GM19025 (cell line): ENCODE measurements at regions not wholly inside any gene's neighbourhood (a gene's known extent, or its start where the extent isn't known, plus 50 kb on each side); places are given as distances from the start of the nearest gene placed in this dataset.
"Not testable (repeated sequence)": the region's sequence is repeated elsewhere in the genome, so short reads cannot be mapped to it uniquely, and the experiment has no call there.

Source experiments
- ATAC-seq: cut with Tn5 transposase; IDR thresholded peaks from one replicate; pipeline ENCODE4 v1.9.1; 2021; ENCODE audit warnings: mild to moderate bottlenecking, low read depth, moderate library complexity; ENCODE audit not compliant: unreplicated experiment

DNA sequence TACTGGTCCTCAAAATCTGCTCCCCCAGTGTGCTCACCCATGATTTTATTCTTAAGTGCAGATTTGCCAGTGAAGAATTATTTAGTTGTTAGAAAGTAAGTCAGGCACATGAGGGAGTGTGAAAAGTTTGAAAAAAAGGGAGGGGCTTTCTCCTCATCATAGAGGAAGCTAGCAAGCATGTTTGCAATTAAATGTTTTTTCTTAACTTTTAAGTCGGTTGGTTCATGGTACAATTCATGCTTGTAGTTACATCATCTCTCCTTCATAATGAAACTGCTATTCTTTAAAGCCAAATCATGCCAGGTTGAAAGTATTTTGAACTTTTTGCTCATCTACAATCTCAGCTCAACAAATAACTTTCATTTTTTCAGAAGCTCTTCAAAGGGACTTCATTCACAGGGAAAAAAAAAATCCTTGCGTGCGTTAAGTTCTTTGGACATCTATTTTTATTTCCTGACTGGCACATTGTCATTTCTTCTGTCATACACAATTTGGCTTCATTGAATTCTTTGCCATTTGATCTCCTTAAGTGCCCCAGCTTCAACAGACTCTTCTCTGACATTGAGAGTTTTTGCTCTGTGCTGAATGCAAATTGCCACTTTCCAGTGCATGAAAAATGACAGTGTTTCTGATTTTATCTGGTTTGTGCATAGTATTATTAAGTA, 456.9 kb downstream of the TMEM232 start:
- no peak for ATAC-seq

DNA sequence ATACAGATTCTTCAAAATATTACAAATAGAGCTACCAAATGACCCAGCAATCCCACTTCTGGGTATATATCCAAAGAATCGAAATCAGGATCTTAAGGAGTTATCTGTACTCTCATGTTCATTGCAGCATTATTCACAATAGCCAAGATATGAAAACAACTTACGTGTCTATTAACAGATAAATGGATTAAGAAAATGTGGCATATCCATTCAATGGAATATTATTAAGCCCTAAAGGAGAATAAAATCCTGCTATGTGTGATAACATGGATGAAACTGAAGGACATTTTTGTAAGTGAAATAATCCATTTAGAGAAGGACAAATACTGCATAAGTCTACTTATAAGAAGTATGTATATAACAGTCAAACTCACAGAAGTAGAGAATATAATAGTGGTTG, 450.6 kb downstream of the TMEM232 start:
- no peak for ATAC-seq

DNA sequence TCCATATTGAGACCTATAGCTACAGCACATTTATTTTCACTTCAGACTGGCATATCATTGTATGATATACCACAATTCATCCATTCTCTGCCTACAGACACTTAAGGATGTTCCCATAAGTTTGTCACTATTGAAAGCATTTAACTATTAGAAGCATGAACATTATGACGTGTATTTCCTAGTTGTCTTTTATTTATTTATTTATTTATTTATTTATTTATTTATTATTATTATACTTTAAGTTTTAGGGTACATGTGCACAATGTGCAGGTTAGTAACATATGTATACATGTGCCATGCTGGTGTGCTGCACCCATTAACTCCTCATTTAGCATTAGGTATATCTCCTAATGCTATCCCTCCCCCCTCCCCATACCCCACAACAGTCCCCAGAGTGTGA, 448.0 kb downstream of the TMEM232 start:
- ATAC-seq = not testable (repeated sequence)

DNA sequence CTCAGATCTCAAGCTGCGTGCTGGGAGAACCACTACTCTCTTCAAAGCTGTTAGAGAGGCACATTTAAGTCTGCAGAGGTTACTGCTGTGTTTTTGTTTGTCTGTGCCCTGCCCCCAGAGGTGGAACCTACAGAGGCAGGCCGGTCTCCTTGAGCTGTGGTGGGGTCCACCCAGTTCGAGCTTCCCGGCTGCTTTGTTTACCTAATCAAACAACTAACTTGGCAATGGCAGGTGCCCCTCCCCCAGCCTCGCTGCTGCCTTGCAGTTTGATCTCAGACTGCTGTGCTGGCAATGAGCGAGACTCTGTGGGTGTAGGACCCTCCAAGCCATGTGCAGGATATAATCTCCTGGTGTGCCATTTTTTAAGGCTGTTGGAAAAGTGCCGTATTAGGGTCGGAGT, 442.4 kb downstream of the TMEM232 start:
- ATAC-seq = not testable (repeated sequence)

DNA sequence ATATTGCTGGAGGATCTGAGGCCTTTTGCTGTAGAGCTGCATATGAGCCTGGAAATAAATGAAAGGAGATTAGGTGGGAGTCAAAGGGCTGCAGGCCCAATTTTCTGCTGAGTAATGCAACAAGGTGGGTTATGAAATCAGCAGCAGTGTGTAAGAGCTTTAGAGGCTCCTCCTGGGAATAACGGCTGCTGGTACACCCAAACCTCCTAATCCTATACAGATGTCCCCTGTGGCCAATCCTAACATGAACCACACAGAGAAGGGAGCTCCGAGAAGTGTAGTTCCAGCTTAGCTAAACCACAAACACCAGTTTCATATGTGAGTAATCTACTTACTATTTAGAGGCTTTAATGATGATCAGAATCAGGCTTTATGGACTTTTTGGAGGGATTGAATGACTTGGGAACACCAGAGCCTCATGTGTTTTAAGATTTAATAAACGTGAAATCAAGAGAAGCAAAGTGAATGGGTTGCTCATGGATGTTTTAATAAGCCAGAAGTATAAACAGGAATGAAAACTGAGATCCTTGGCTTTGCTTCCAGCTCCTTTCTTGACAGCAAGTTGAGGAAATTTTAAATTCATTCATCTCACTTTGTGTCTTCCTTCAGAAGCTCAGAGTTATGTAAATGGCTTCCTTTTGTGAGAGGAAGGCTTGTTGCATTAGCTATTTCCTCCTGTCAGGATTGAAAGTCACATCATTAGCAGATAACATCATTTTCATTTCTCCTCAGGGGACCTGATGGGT, 437.5 kb downstream of the TMEM232 start:
- no peak for ATAC-seq

DNA sequence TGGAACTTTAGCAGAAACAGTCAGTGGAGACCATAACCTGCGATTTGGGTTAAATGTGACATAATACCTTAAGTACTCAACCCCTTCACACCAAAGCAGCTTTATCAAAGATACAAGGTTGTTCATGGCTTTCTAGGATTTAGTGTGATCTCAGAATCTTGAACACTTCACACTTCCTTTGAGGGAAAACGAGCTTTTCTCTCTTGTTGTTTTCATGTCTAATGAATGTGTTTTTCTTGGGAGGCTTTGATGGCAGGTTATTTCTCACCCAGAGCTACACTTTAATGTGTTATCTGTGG, 437.0 kb downstream of the TMEM232 start:
- no peak for ATAC-seq

DNA sequence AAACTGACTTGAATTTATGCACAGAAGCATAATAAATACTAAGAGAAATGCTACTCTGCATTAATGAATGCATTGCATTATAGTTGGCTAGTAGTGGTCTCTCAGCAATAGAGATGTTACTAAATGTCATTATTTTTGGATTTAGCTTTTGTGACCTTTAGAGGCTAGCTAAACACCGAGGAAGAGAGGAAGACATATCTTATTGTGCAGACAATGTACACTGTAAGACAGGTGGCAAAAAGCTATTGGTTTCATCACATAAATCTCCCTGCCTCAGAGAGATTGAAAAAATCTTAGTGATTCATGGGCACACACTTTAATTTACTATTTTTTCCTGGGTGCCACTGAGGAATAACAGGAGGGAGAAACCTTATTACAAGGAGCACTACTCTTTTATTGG, 435.9 kb downstream of the TMEM232 start:
- ATAC-seq = no peak

DNA sequence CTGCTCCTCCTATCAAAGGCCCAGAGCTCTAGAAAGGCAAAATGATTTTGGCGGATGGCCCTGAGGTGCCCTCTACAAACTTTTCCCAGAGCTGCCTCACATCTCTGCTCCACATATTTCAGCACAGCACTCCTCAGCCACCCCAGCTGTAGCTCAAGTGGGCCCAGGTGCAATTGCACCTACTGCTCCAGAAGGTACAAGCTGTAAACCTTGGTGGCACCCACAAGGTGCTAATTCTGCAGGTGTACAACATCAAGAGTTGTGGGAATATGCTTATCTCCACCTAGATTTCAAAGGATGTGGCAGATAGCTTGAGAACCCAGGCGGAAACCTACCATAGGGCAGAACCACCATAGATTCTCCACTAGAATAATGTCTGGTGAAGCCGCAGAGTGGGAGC, 432.2 kb downstream of the TMEM232 start:
- ATAC-seq = no peak

DNA sequence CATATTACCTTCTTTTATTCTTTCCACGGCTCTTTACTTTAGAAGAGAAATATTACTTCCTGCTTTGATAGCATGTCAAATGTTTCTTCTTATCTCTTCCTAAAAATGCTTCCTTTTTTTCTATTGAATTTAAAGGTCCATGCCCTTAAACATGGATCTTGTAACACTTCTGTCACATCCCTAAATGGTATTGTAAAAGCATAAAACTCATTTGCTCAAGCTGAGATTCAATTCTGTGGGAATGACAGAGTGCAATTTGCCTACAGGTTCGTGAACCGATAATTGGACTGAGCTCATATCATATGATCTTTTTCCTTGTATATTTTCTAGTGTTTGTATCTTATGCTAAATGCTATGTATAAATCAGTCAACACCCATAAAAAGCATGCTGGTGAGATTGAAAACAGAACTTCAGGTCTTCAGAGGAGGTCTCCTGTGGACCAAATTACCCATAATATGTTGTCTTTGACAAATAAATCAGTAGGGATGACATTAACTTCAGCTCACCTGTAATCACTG, 429.3 kb downstream of the TMEM232 start:
- no peak for ATAC-seq

DNA sequence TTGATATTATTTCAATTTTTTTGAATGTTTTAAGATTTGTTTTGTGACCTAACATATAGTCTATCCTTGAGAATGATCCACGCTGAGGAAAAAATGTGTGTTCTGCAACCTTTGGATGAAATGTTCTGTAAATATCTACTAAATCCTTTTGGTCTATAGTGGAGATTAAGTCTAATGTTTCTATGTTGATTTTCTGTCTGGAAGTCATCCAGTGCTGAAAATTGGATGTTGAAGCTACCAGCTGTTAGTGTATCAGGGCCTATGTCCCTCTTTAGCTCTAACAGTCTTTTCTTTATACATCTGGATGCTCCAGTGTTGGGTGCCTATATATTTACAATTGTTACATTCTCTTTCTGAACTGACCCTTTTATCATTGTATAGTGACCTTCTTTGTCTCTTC, 422.3 kb downstream of the TMEM232 start:
- ATAC-seq = no peak

DNA sequence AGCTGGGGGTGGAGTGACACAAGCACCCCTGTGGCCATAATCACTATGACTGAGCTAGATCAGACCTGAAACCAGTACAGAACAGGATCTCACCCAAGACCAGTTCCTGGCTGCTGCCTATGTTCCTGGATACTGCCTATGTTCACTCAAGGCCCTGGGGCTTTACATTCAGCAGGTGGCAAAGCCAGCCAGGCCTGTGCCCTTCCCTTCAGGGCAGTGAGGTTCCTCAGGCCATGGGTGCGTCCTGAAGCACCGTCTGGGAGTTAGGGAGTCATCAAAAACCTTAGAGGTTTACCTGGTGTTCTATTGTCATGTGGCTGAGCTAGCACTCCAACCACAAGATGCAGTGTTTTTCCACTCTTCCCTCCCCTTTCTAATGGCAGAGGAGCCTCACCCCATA, 419.8 kb downstream of the TMEM232 start:
- ATAC-seq = no peak

DNA sequence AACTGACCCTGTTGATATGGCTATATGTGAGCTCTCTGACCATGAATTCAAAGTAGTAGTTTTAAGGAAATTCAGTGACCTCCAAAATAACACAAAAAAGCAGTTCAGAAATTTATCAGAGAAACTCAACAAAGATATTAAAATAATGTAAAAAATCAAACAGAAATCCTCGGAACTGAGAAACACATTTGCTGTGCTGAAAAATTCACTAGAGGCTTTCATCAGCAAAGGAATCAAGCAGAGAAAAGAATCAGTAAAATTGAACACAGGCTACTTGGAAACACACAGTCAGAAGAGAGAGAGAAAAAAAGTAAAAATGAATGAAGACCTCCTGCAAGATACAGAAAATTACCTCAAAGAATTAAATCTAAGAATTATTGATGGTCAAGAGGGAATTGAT, 417.2 kb downstream of the TMEM232 start:
- ATAC-seq = no peak

DNA sequence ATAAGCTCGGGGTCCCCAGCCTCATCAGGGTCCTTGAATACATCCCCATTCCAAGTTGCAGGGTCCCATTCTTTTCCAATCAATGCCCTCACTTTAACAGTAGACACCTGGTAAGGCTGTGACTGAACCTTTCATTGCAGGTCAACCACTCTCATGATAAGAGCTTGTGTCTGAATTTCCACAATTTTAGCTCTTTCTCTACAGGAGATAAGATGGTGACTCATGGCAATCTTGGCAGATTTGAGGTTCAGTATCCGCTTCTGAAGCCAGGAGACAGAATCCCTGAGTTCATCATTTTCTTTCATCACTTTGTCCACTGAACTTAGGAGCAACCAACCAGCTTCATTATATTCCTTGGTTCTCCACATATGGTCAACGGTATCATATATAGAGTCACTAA, 409.9 kb downstream of the TMEM232 start:
- ATAC-seq = not testable (repeated sequence)

DNA sequence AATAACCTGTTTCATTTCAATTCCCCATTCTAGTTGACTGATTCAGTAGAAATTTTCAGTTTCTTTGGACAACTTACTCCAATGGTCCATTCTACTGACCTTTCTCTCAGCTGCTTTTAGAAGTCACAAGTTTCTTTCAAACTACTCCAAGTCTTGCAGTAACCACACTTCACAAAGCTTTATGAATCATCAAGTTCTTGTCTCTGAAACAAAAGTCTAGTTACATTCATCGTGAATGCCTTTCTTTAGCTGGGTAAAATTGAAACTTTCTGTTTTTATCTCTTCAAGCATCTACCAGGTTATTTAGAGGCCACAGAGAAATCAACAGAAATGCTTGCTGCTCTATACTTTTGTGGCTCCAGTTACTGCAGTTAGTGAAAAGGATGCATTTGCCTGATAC, 405.4 kb downstream of the TMEM232 start:
- ATAC-seq = no peak

DNA sequence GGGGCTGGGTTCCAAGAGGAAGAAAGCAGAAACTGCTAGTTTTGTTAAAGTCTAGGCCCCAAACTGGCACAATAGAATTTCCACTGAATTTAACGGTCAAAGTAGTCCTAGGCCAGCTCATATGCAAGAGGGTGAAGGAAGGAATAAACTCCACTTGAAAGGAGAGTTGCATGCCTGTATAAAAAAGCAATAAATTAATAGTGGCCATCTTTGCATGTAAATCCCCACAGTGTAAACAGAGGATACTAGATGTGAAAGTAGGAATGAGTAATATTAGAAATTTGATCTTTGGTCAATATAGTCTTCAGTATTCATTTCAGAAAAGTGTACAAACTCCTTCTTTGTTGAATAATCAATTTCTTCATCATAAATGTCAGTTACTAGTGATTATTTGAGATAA, 403.1 kb downstream of the TMEM232 start:
- ATAC-seq = no peak

DNA sequence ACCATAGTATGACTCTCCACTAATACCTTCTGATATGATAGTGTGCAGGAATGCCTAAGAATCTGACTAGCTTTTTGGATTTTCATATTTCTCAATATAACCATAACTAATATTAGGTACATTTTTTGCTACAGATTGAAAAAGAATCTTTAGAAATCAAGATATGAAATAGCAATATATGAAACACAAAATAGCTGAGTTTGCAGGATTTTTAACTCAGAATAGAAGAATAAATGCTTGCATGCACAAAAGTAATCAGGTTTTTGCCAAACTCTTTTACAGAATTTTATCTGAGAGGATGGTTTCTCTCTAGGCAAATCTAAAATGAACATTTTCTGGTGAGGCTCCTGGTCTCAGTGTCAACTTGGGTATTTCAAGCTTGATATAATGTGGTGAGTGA, 402.6 kb downstream of the TMEM232 start:
- no peak for ATAC-seq

DNA sequence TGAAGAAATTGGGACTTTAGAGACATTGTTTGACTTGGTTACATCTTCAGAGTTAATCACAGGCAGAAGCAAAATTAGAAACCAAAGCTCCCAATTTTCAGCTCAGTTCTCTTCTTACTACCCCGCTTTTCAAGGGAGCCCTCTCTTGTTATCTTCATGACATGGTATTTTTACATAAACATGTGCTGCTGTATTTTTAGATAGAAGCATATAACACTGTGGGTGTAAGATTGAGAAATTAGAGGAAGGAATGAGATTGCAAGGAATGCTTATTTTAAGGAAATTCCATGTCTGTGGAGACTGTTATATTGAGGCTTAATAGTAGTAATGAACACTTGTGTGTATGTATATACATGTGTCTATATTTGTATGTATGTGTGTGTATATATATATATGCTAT, 401.6 kb downstream of the TMEM232 start:
- ATAC-seq = no peak

DNA sequence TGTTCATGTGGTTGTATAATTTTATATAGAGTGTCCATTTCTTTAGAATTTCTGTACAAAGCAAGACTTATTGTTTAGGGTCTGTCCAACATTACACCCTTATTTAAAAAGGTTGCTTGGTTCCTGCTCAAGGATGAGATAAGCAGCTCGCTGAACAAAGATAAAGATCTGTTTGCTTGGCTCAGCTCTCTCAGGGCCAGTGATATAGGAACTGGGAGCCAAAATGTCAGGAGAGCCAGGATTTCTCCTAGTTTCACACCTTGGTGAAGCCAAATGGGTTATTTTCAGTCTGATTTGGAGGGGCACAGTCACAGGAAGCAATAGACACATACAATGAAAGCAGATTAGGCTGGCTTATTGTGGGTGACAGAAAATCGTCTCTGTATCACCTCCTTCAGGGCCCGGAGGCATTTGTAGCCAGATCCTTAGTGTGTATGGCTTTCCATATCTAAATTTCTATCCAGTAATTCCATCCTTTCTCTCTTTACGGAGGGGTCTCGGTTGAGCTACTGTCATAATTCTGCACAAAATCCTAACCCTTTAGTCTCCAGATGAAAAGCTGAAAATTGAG, 396.4 kb downstream of the TMEM232 start:
- ATAC-seq = no peak

DNA sequence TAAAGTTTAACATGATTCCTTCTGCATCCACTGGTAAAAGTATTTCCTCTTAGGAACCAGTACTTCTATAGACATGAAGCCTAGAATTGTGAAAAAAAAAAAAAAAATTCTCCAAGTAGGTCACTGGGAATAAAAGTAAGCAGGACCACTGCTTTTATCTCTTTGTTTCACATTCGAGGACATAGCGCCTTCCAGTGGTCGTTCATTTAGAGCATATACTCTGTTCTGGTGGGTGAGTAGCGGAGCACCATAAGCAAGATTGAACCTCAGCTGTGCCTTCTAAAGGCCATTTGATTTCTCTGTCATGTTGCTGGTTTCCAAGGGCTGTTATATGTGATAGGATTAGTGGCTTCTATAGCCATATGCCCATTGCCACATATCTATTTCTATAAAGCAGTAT, 393.1 kb downstream of the TMEM232 start:
- ATAC-seq = no peak

DNA sequence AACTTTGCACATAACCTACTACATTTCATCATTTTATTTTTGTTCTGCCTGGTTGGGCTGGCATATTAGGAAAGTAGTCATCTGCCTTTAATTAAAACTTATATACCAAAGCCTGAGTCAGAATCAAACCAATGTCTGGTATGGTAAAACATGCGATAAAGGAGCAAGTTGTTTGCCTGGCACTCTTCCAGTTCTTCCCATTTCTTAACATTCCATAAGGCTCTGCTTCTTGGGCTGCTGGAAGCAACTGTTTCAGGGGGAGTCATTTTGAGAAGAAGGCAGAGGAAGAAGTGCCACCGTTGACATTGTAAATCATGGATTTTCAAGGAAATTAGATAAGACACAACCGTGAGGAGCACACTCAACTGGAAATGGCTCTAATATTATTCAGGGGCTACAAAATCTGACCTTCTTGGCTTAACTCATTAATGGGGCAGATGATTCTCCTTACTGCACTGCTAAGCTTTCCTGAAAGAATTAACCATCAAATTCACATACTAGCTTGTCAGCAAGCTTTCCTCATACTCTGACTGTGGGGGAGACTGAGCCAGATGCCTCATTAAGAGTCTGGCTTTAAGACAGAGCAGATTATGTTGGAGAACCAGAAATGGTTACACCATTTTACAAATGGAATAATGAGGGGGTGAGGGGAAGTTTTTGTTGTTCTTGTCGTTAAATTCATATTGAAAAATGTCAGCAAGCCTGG, 391.0 kb downstream of the TMEM232 start:
- no peak for ATAC-seq

DNA sequence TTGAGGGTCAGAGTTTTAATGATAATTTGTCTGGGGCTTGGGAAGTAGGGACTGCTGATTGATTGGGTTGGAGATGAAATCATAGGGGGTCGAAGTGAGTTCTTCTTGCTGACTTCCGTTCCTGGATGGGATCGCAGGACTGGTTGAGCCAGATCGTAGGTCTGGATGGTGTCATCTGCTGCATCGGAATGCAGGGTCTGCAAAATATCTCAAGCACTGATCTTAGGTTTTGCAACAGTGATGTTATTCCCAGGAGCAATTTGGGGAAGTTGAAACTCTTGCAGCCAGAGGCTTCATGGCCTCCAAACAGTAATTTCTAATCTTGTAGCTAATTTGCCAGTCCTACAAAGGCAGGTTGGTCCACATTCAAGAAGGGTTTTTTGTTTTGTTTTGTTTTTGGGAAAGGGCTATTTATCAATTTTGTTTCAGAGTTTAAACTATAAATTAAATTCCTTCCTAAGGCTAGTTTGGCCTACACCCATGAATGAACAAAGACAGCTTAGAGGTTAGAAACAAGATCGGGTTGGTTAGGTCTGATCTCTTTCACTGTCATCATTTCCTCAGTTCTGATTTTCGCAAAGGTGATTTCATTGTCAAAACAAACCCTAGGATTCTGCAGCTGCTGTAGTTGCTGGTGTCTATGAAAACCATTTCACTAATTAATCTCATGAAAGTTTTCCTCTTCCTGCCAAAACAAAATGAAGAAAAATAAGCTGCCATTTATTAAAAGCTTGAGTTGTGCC, 388.0 kb downstream of the TMEM232 start:
- no peak for ATAC-seq
